IMR-90 (cell line): ENCODE measurements at regions not wholly inside any gene's neighbourhood (a gene's known extent, or its start where the extent isn't known, plus 50 kb on each side); places are given as distances from the start of the nearest gene placed in this dataset.

Experiments used
- MXI1 ChIP-seq: IDR thresholded peaks from 2 replicates; pipeline ENCODE4 v1.6.1; 2012; ENCODE audit warnings: low read depth, mild to moderate bottlenecking, low read length, moderate library complexity, borderline replicate concordance
- POLR2A ChIP-seq: IDR thresholded peaks from 2 replicates; pipeline ENCODE4 v1.6.1; 2012; ENCODE audit warnings: mild to moderate bottlenecking, low read depth, low read length
- RAD21 ChIP-seq: IDR thresholded peaks from 2 replicates; pipeline ENCODE4 v1.6.1; 2012; ENCODE audit warnings: low read length, improper control_type of control experiment
- SMC3 ChIP-seq: fragments of 150-350 bp; IDR thresholded peaks from 2 replicates; pipeline ENCODE4 v1.6.1; 2016; ENCODE audit warnings: low read depth, mild to moderate bottlenecking, antibody characterized with exemption, low read length, moderate library complexity
- TF ChIP-seq, protein P1 (sequence below): conservative IDR thresholded peaks from 2 replicates; pipeline ENCODE4 v1.5.1; 2012; ENCODE audit warnings: mild to moderate bottlenecking, low read depth, low read length, improper control_type of control experiment
- TF ChIP-seq, protein P2 (sequence below): fragments of 150-350 bp; IDR thresholded peaks from 2 replicates; pipeline ENCODE4 v1.6.1; 2017; ENCODE audit warnings: mild to moderate bottlenecking, antibody characterized with exemption, low read length, low read depth

DNA sequence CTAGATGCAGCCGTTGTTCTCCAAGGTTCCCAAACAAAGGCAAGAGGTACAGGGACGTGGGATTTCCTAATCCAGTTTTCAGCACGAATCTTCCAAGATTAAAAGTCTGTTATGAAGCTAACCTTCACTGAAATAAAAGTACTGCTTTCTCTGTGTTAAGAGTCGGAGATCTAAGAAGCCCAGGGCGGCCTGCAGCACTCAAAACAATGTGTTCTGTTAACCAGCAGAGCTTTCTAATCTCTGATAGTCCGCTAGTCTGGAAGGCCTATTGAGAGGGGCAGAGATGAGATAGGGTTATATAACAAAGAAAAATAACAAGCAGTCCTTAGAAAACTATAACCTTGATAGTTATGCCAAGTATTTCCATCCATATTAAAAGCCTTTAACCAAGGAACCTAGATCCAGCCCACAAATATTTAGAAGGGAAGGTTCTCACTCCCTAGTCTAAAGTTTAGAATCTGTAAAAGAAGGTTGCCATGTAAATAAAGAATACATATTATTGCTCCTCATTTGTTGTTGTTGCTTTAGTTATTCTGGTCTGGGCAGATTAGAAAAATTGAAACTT, 106.3 kb upstream of the SVIL start:
- TF ChIP-seq, protein P1, sequence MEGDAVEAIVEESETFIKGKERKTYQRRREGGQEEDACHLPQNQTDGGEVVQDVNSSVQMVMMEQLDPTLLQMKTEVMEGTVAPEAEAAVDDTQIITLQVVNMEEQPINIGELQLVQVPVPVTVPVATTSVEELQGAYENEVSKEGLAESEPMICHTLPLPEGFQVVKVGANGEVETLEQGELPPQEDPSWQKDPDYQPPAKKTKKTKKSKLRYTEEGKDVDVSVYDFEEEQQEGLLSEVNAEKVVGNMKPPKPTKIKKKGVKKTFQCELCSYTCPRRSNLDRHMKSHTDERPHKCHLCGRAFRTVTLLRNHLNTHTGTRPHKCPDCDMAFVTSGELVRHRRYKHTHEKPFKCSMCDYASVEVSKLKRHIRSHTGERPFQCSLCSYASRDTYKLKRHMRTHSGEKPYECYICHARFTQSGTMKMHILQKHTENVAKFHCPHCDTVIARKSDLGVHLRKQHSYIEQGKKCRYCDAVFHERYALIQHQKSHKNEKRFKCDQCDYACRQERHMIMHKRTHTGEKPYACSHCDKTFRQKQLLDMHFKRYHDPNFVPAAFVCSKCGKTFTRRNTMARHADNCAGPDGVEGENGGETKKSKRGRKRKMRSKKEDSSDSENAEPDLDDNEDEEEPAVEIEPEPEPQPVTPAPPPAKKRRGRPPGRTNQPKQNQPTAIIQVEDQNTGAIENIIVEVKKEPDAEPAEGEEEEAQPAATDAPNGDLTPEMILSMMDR: no peak
- TF ChIP-seq RAD21: no peak
- no peak for TF ChIP-seq MXI1
- no peak for TF ChIP-seq POLR2A
- TF ChIP-seq, protein P2, sequence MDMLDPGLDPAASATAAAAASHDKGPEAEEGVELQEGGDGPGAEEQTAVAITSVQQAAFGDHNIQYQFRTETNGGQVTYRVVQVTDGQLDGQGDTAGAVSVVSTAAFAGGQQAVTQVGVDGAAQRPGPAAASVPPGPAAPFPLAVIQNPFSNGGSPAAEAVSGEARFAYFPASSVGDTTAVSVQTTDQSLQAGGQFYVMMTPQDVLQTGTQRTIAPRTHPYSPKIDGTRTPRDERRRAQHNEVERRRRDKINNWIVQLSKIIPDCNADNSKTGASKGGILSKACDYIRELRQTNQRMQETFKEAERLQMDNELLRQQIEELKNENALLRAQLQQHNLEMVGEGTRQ: no peak
- TF ChIP-seq SMC3: no peak
